Coronary artery (tissue), 2 donors: ENCODE measurements at regions not wholly inside any gene's neighbourhood (a gene's known extent, or its start where the extent isn't known, plus 50 kb on each side); places are given as distances from the start of the nearest gene placed in this dataset.

Experiments used
- DNase-seq: peaks from one replicate; pipeline ENCODE4 v3.0.0-alpha.2; 2017; ENCODE audit warnings: low spot score
- H3K27ac ChIP-seq, 2 donors: fragments of 200-600 bp; sonication (generic); one replicate each; pipeline ENCODE4 v1.5.1; 2016 to 2019
- H3K4me3 ChIP-seq: fragments of 200-600 bp; sonication (generic); 2 replicates; pipeline ENCODE4 v1.5.1; 2016; ENCODE audit warnings: mild to moderate bottlenecking, moderate library complexity
- CTCF ChIP-seq: fragments of 200-600 bp; sonication (generic); IDR thresholded peaks from one replicate; pipeline ENCODE4 v1.5.1; 2019; ENCODE audit warnings: antibody characterized with exemption

GRCh38 chr6:134823710-134824034 lies 126.2 kb downstream of the ALDH8A1 start:
- DNase-seq: no peak
- Histone ChIP-seq H3K27ac (no peak overlapping the region), H3K4me3 (no peak overlapping the region)
- no peak for TF ChIP-seq CTCF

GRCh38 chr6:134822920-134823709 lies 126.8 kb downstream of the ALDH8A1 start:
- no peak overlapping the region for H3K27ac ChIP-seq
- peak; percentile 62 for TF ChIP-seq CTCF
- no peak for DNase-seq
- no peak overlapping the region for H3K4me3 ChIP-seq

- Histone ChIP-seq H3K27ac (no peak overlapping the region), H3K4me3 (no peak overlapping the region)
- no peak for DNase-seq
- TF ChIP-seq CTCF: no peak
These were observed 127.7 kb downstream of the ALDH8A1 start for GRCh38 chr6:134821928-134822864.

DNA sequence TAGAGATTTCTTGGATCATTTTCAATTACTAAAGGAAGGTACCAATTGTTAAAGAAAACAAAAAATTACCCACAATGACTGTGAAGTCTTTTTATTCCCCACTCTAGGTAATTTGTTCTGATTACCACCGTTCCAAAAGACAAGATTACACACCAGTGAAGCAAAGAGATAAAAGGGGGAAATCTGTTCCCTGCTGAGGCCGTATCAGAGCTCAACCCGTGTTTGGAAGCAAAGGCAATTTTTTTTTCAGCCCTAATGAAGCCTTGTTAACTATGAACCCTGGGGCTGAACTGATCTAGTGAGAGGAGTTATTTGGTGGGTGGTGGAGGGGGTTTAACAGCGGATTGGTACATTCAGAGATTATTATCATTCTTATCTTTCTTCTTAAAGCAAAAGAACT lies 128.5 kb downstream of the ALDH8A1 start:
- Histone ChIP-seq H3K27ac (no peak overlapping the region), H3K4me3 (no peak overlapping the region)
- DNase-seq: no peak
- TF ChIP-seq CTCF: no peak

DNA sequence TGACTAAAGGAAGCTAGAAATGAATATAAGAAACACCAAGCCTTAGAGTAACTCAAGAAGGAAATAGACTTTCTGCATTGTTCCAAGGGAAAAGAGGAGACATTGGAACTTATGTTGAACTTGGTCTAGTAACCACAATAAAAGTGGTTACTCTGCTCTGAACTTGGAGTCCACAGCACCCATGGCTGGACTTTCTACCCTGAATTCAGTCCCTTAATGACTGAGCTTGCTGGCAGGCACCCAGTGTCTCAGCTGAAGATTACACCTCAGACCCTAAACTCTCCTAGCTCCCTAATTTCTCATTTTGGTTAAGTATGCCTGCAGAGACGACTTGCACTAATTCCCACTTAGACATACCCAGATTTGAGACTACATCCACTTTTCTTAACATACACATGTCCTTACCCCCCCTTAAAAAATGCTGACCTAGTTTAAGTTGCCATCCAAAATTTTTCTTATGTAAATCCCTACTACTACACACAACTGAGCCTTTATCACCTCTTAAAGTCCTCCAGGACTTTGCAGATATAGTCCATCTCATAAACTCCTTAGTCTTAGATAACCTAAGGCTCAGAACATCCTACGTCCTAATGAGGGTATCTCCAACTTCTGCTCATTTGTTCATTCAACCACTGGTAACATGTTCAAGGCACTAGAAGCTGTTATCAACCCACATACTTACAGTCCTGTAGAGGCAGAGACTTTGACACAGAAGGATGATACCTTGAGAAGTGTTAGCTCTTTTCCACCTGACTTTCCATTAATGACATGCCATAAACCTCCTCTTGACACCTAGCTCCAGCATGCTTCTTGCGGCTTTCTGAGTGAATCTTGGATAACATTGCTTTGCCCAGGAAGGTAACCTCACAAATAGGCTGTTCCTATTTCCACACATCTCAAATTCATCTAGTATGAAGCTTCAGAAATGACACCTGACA lies 129.8 kb downstream of the ALDH8A1 start:
- Histone ChIP-seq H3K27ac (no peak overlapping the region), H3K4me3 (no peak overlapping the region)
- no peak for TF ChIP-seq CTCF
- DNase-seq: no peak

GRCh38 chr6:134819236-134819635 lies 130.7 kb downstream of the ALDH8A1 start:
- no peak for TF ChIP-seq CTCF
- DNase-seq: no peak
- no peak overlapping the region for H3K27ac ChIP-seq
- H3K4me3 ChIP-seq: no peak overlapping the region
